ENCODE measurements at regions not wholly inside any gene's neighbourhood (a gene's known extent, or its start where the extent isn't known, plus 50 kb on each side); places are given as distances from the start of the nearest gene placed in this dataset.

DNA sequence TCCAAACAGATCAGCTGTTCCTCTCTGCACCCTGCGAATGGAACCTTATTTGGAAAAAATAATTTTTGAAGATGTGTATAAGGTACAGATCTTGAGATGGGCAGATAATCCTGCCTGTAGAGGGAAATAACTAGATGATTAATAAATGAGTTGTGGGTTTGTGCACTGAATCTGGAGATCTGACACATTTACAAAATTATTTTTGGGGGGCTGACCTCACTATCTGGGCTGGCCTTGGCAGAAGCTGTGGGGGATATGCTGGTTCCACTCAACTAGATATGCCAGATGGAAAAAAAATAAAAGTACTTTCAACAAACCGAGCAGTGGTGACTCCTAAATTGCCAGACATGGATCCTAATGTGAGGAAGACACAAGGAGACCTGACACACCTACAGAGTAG, 552.2 kb upstream of the AMELY start:
- intact Hi-C loops (cut with DNase I), result no loop called here
- 75 to 87% methylated on average over 2 of the region's 2 CpGs; no CpG with 5 or more reads in 2 of the 4 donors for WGBS, 4 donors

DNA sequence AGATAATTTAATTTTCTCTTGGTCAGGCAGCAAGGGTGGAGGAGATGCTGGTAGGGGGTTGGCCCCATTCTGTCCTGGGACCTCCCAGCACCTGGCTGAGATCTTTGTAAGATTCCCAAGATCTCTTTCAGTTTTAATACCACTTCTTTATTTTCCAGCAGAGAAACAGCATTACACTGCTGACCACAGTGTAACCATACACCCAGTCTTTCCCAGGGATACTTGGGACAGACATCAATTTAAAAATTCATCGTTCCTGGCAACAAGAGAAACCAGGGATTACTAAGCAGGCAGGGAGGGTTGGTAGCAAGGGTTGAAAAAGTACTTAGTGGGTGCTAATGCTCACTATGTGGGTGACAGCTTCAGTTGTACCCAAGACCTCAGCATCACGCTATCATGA, 551.6 kb upstream of the AMELY start:
- H3K4me3 ChIP-seq, result no peak overlapping the region
- H3K9me3 ChIP-seq (replicated peaks in 1 of 3), result no peaks in the 10 kb centered on the region
- intact Hi-C loops (cut with DNase I), result no loop called here
- H3K27me3 ChIP-seq, result no peaks in the 10 kb centered on the region
- no peaks in the 10 kb centered on the region for H3K36me3 ChIP-seq (replicated peaks in 1 of 2)
- no peak for DNase-seq
- no peak overlapping the region for H3K27ac ChIP-seq
- 77 to 80% methylated on average over 2 of the region's 2 CpGs; no CpG with 5 or more reads in 2 of the 4 donors for WGBS, 4 donors
- no peaks in the 10 kb centered on the region for H3K4me1 ChIP-seq (replicated peaks in 1 of 2)
- no peak for TF ChIP-seq POLR2A (IDR thresholded peaks at IDR 0.05)
- TF ChIP-seq, protein P1, sequence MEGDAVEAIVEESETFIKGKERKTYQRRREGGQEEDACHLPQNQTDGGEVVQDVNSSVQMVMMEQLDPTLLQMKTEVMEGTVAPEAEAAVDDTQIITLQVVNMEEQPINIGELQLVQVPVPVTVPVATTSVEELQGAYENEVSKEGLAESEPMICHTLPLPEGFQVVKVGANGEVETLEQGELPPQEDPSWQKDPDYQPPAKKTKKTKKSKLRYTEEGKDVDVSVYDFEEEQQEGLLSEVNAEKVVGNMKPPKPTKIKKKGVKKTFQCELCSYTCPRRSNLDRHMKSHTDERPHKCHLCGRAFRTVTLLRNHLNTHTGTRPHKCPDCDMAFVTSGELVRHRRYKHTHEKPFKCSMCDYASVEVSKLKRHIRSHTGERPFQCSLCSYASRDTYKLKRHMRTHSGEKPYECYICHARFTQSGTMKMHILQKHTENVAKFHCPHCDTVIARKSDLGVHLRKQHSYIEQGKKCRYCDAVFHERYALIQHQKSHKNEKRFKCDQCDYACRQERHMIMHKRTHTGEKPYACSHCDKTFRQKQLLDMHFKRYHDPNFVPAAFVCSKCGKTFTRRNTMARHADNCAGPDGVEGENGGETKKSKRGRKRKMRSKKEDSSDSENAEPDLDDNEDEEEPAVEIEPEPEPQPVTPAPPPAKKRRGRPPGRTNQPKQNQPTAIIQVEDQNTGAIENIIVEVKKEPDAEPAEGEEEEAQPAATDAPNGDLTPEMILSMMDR (IDR thresholded peaks at IDR 0.05), result no peak

More for the DNA sequence above, 552.2 kb upstream of the AMELY start:
- H3K4me3 ChIP-seq, result no peak overlapping the region
- H3K36me3 ChIP-seq (replicated peaks in 1 of 2), result no peaks in the 10 kb centered on the region
- no peaks in the 10 kb centered on the region for H3K9me3 ChIP-seq (replicated peaks in 1 of 3)
- H3K27me3 ChIP-seq, result no peaks in the 10 kb centered on the region
- H3K4me1 ChIP-seq (replicated peaks in 1 of 2), result no peaks in the 10 kb centered on the region
- no peak for DNase-seq
- H3K27ac ChIP-seq, result no peak overlapping the region
- TF ChIP-seq, protein P1 (IDR thresholded peaks at IDR 0.05), result no peak
- no peak for TF ChIP-seq POLR2A (IDR thresholded peaks at IDR 0.05)

DNA sequence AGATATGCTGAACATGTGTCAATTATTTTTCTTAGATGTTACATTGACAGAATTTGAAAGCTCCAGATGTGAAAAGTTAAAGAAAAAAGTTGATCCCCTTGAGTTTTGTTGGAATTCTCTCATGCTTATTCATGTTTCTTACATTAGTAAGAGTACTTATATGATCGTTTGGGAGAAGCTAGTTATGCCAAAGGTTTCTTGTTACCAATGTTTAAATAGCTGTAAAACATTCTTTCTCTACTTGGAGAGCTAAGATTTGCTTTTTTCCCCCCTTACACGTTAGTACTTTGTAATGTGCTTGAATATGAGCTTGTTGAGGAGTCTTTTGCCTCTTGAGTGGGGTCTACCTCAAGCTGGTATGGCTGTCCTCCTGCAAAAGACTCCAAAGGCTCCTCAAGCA, 551.1 kb upstream of the AMELY start:
- intact Hi-C loops (cut with DNase I), result no loop called here
- Histone ChIP-seq H3K4me3 (no peak overlapping the region), H3K9me3 (replicated peaks in 1 of 3) (no peaks in the 10 kb centered on the region), H3K27ac (no peak overlapping the region), H3K4me1 (replicated peaks in 1 of 2) (no peaks in the 10 kb centered on the region), H3K27me3 (no peaks in the 10 kb centered on the region), H3K36me3 (replicated peaks in 1 of 2) (no peaks in the 10 kb centered on the region)
- no peak for DNase-seq
- no peak for TF ChIP-seq POLR2A (IDR thresholded peaks at IDR 0.05)
- TF ChIP-seq, protein P1 (IDR thresholded peaks at IDR 0.05), result no peak
- 35 to 68% methylated on average over 2 of the region's 2 CpGs; no CpG with 5 or more reads in 2 of the 4 donors for WGBS, 4 donors

DNA sequence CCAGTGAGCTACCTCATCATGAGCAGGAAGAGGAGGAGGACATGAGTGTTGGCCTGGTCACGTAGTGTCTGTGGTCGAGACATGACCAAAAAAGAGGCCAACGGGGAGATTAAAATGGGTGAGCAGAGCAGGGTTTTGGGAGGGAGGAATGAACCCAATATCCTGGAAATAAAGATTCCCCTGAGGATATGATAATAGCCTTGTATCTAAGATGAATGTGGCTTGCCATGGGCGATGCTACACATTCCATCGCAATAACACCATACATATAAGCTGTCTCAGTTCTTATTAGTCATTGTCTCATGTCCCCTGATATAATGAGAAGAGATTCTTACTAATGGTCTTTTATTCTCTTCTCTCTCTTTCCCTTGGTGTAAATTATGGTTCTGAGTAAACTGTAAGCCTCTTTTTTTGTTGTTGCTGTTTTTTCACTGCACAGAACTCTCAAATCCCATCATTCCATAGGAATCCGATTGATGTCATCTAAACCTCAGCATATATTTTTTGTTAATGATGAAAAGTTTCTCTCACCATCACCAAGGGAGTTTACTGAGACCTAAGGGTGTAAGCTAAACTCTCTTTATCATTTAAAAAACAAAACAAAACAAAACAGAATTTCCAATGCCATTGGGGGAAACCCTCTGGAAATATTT, 550.4 kb upstream of the AMELY start:
- 81 to 83% methylated on average over 6 of the region's 6 CpGs; no CpG with 5 or more reads in 2 of the 4 donors for WGBS, 4 donors
- no peak for TF ChIP-seq POLR2A (IDR thresholded peaks at IDR 0.05)
- TF ChIP-seq, protein P1 (IDR thresholded peaks at IDR 0.05), result no peak

More for the DNA sequence above, 550.4 kb upstream of the AMELY start:
- intact Hi-C loops (cut with DNase I), result no loop called here
- H3K36me3 ChIP-seq (replicated peaks in 1 of 2), result no peaks in the 10 kb centered on the region
- no peaks in the 10 kb centered on the region for H3K9me3 ChIP-seq (replicated peaks in 1 of 3)
- no peak overlapping the region for H3K4me3 ChIP-seq
- no peaks in the 10 kb centered on the region for H3K4me1 ChIP-seq (replicated peaks in 1 of 2)
- DNase-seq, result no peak
- H3K27me3 ChIP-seq, result no peaks in the 10 kb centered on the region
- no peak overlapping the region for H3K27ac ChIP-seq

Measured in adrenal gland (tissue), 9 donors.